SKM-1 treated with dmso at 0.1 percent for 144 hours (cell line): ENCODE measurements at regions not wholly inside any gene's neighbourhood (a gene's known extent, or its start where the extent isn't known, plus 50 kb on each side); places are given as distances from the start of the nearest gene placed in this dataset.

ENCODE experiments used
- DNase-seq: peaks from one replicate; lab custom pipeline; 2025; ENCODE audit not compliant: unreplicated experiment; lab: John Stamatoyannopoulos, UW

- no peak for DNase-seq
Observed at GRCh38 chr3:194738254-194739093, 52.8 kb downstream of the FAM43A start.

GRCh38 chr3:194739498-194740284, 54.0 kb downstream of the FAM43A start:
- DNase-seq, result no peak

- no peak for DNase-seq
Observed at GRCh38 chr3:194740859-194741491, 55.3 kb downstream of the FAM43A start.

- no peak for DNase-seq
Observed at GRCh38 chr3:194741916-194742315, 56.2 kb downstream of the FAM43A start.

GRCh38 chr3:194744826-194745225, 59.1 kb downstream of the FAM43A start:
- no peak for DNase-seq

GRCh38 chr3:194745422-194746184, 59.9 kb downstream of the FAM43A start:
- peak; percentile 95 for DNase-seq

GRCh38 chr3:194748225-194748624, 62.5 kb downstream of the FAM43A start:
- DNase-seq, result no peak

- DNase-seq, result no peak
Observed at GRCh38 chr3:194749631-194750490, 64.2 kb downstream of the FAM43A start.

- no peak for DNase-seq
Observed at GRCh38 chr3:194750491-194750828, 64.8 kb downstream of the FAM43A start.

- no peak for DNase-seq
Observed at GRCh38 chr3:194755671-194756459, 70.2 kb downstream of the FAM43A start.

- DNase-seq, result no peak
Observed at GRCh38 chr3:194756460-194756779, 70.7 kb downstream of the FAM43A start.

GRCh38 chr3:194756791-194757325, 71.2 kb downstream of the FAM43A start:
- DNase-seq, result no peak

GRCh38 chr3:194757647-194758061, 72.0 kb downstream of the FAM43A start:
- DNase-seq, result no peak

GRCh38 chr3:194758716-194759115, 73.0 kb downstream of the FAM43A start:
- no peak for DNase-seq

- DNase-seq, result peak; percentile 25
Observed at GRCh38 chr3:194760494-194761137, 74.9 kb downstream of the FAM43A start.

GRCh38 chr3:194761384-194761783, 75.7 kb downstream of the FAM43A start:
- no peak for DNase-seq

GRCh38 chr3:194766845-194767244, 81.2 kb downstream of the FAM43A start:
- DNase-seq, result peak; percentile 49

GRCh38 chr3:194767446-194768207, 81.9 kb downstream of the FAM43A start:
- no peak for DNase-seq
